HG03442 (cell line): ENCODE measurements at regions not wholly inside any gene's neighbourhood (a gene's known extent, or its start where the extent isn't known, plus 50 kb on each side); places are given as distances from the start of the nearest gene placed in this dataset.

Experiments
- ATAC-seq: cut with Tn5 transposase; IDR thresholded peaks from one replicate; pipeline ENCODE4 v1.9.1; 2021; ENCODE audit warnings: mild to moderate bottlenecking, moderate library complexity; ENCODE audit not compliant: unreplicated experiment

GRCh38 chr11:32531528-32531927, 52.1 kb upstream of the EIF3M start:
- ATAC-seq, result no peak

- peak; percentile 99 for ATAC-seq
These were observed 53.5 kb upstream of the EIF3M start for GRCh38 chr11:32529994-32530588.

- no peak for ATAC-seq
These were observed 56.1 kb upstream of the EIF3M start for GRCh38 chr11:32527261-32528175.

GRCh38 chr11:32526760-32527159, 56.9 kb upstream of the EIF3M start:
- no peak for ATAC-seq

- no peak for ATAC-seq
These were observed 71.7 kb upstream of the EIF3M start for GRCh38 chr11:32511926-32512325.

- ATAC-seq, result no peak
These were observed 73.6 kb upstream of the EIF3M start for GRCh38 chr11:32510039-32510438.

- ATAC-seq, result no peak
These were observed 73.4 kb upstream of the WT1 start for GRCh38 chr11:32508780-32509179.

- no peak for ATAC-seq
These were observed 64.7 kb upstream of the WT1 start for GRCh38 chr11:32500001-32500400.

GRCh38 chr11:32497951-32498350, 62.6 kb upstream of the WT1 start:
- ATAC-seq, result no peak

GRCh38 chr11:32494629-32495028, 59.3 kb upstream of the WT1 start:
- no peak for ATAC-seq

GRCh38 chr11:32489464-32489863, 54.1 kb upstream of the WT1 start:
- no peak for ATAC-seq

- no peak for ATAC-seq
These were observed 51.9 kb upstream of the WT1 start for GRCh38 chr11:32487270-32487669.

GRCh38 chr11:32485733-32486132, 50.4 kb upstream of the WT1 start:
- ATAC-seq, result no peak
